ENCODE measurements at regions not wholly inside any gene's neighbourhood (a gene's known extent, or its start where the extent isn't known, plus 50 kb on each side); places are given as distances from the start of the nearest gene placed in this dataset.
A peak's percentile ranks its signal among the peaks of the same experiment; 100 is the strongest.

DNA sequence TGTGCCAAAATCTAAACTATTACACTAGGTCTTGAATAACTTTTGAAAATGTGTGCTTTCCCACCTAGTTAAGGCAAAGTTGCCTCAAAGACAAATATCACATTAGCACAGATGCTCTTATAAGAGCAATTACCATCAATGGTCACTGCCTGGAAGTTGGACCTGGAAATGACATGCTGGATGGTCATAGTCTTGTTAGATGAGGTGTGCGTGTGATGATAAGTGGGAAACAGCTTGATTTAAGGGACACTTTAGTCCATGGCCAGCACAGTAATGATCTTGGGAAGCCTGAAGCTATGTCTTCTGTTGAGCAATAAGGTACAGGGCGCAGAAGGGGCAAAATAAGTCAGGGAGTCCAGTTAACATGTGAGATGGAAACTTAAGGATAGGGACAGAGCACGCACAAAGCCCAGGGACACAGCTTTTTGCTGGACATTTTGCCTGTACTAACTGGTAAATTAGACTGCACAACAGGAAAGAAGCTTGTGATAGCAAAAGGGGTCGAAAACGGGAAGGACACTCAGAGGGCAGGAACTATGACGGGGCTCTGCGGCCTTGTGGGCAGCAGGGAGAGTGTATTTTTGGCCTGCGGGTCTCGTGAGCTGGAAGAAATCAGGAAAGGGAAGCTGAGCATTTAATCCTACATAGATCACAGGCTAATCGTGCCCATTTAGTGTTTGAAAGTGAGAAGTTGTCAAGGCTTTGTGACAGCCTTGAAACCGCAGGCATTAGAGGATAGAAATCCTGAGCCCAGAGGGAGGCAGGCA, 66.7 kb upstream of the BMP2 start:
- ChIA-PET CTCF (no interaction called here), POLR2A (no interaction called here)
- Mint-ChIP-seq H3K4me3 (ENCODE audit: unreplicated experiment) (no peak overlapping the region), H3K9me3 (ENCODE audit: unreplicated experiment) (no peaks in the 10 kb centered on the region), H3K27me3 (ENCODE audit: insufficient read depth, unreplicated experiment) (no peaks in the 10 kb centered on the region), H3K27ac (ENCODE audit: unreplicated experiment) (peak overlapping the region; percentile 99), H3K36me3 (ENCODE audit: insufficient read depth, unreplicated experiment) (peaks cover 39% of the 10 kb centered on the region), H3K4me1 (ENCODE audit: low read depth, unreplicated experiment) (peaks cover 85% of the 10 kb centered on the region)
- intact Hi-C loops (cut with micrococcal nuclease; ENCODE audit: unreplicated experiment) = loop anchor here (10.0 kb wide), 1 partner anchor 444 kb away; no protein-coding TSS in a partner anchor
- Histone ChIP-seq H3K4me1 (peaks cover 98% of the 10 kb centered on the region), H3K27me3 (replicated peaks; ENCODE audit: control insufficient read depth, insufficient read depth, low read length) (no peaks in the 10 kb centered on the region), H3K9me3 (no peaks in the 10 kb centered on the region), H3K4me3 (ENCODE audit: low read depth, low read length) (no peak overlapping the region), H3K36me3 (ENCODE audit: control insufficient read depth, insufficient read depth, low read length) (no peaks in the 10 kb centered on the region)
- DNase-seq = no peak
- TF ChIP-seq, protein P1, sequence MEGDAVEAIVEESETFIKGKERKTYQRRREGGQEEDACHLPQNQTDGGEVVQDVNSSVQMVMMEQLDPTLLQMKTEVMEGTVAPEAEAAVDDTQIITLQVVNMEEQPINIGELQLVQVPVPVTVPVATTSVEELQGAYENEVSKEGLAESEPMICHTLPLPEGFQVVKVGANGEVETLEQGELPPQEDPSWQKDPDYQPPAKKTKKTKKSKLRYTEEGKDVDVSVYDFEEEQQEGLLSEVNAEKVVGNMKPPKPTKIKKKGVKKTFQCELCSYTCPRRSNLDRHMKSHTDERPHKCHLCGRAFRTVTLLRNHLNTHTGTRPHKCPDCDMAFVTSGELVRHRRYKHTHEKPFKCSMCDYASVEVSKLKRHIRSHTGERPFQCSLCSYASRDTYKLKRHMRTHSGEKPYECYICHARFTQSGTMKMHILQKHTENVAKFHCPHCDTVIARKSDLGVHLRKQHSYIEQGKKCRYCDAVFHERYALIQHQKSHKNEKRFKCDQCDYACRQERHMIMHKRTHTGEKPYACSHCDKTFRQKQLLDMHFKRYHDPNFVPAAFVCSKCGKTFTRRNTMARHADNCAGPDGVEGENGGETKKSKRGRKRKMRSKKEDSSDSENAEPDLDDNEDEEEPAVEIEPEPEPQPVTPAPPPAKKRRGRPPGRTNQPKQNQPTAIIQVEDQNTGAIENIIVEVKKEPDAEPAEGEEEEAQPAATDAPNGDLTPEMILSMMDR (IDR thresholded peaks at IDR 0.05; ENCODE audit: insufficient read depth in 1 of 2, low read depth in 1 of 2, low read length in 1 of 2, severe bottlenecking in 1 of 2, unreplicated experiment in 1 of 2) = no peak
- BruUV-seq (replicated peaks) = no TSS peak

DNA sequence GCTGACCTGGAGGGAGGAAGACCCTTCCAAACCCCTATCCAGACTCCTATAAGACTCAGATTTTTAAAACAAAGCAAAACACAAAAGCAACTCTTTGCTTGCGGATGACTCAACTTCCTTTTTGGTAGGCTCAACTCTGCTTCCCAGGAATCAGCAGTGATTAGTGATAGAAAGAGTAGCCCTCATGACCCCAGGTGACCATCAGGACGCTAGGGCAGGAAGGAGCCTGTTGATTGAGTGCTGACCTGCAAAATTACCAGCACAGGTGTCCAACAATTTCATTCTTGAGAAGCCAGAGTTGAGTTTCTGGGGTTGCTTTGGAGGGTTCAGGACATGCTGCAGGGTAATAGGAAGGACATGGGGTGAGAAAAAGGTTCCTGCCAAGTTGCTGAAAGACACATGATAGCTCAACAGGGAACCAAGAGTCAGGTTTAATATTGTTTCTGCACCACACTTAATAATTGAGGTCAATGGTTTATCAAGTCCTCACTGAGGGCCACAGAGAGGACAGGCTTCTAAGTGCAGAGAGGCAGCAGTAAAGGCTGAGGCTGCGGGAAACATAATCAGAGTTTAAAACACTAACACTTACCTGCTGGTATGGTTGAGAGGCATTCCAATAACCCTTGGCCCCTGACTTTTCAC, 67.4 kb upstream of the BMP2 start:
- peaks cover 39% of the 10 kb centered on the region for H3K36me3 Mint-ChIP-seq (ENCODE audit: insufficient read depth, unreplicated experiment)
- Histone ChIP-seq H3K4me1 (peaks cover 93% of the 10 kb centered on the region), H3K4me3 (ENCODE audit: low read depth, low read length) (no peak overlapping the region), H3K27me3 (replicated peaks; ENCODE audit: control insufficient read depth, insufficient read depth, low read length) (no peaks in the 10 kb centered on the region), H3K9me3 (no peaks in the 10 kb centered on the region), H3K36me3 (ENCODE audit: control insufficient read depth, insufficient read depth, low read length) (no peaks in the 10 kb centered on the region)
- CTCF ChIA-PET = no interaction called here
- no peak overlapping the region for H3K4me3 Mint-ChIP-seq (ENCODE audit: unreplicated experiment)
- no peak for DNase-seq
- TF ChIP-seq, protein P1 (IDR thresholded peaks at IDR 0.05; ENCODE audit: insufficient read depth in 1 of 2, low read depth in 1 of 2, low read length in 1 of 2, severe bottlenecking in 1 of 2, unreplicated experiment in 1 of 2) = no peak
- intact Hi-C loops (cut with micrococcal nuclease; ENCODE audit: unreplicated experiment) = loop anchor here (10.0 kb wide), 1 partner anchor 445 kb away; no protein-coding TSS in a partner anchor
- no TSS peak for BruUV-seq (replicated peaks)
- peaks cover 4% of the 10 kb centered on the region for H3K9me3 Mint-ChIP-seq (ENCODE audit: unreplicated experiment)
- POLR2A ChIA-PET = no interaction called here
- no peaks in the 10 kb centered on the region for H3K27me3 Mint-ChIP-seq (ENCODE audit: insufficient read depth, unreplicated experiment)
- peak overlapping the region; percentile 99 for H3K27ac Mint-ChIP-seq (ENCODE audit: unreplicated experiment)
- peaks cover 79% of the 10 kb centered on the region for H3K4me1 Mint-ChIP-seq (ENCODE audit: low read depth, unreplicated experiment)

DNA sequence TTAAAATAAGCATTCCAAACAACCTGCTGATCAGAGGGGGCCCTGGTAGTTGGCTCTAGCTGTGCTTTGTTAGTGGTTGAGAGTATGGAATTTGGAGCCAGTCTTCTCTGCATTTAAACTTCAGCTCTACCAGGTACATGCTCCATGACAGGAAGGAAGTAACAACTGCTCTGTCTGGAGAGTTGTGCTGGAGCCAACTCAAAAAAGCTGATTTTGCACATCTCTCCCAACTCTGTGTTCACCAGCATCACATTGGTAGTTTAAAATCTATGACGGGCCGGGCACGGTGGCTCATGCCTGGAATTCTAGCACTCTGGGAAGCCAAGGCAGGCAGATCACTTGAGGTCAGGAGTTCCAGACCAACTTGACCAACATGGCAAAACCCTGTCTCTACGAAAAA, 68.8 kb upstream of the BMP2 start:
- Mint-ChIP-seq H3K9me3 (ENCODE audit: unreplicated experiment) (peaks cover 8% of the 10 kb centered on the region), H3K27ac (ENCODE audit: unreplicated experiment) (peak overlapping the region; percentile 99), H3K4me3 (ENCODE audit: unreplicated experiment) (peak overlapping the region; percentile 50), H3K36me3 (ENCODE audit: insufficient read depth, unreplicated experiment) (peaks cover 38% of the 10 kb centered on the region), H3K4me1 (ENCODE audit: low read depth, unreplicated experiment) (peaks cover 77% of the 10 kb centered on the region), H3K27me3 (ENCODE audit: insufficient read depth, unreplicated experiment) (no peaks in the 10 kb centered on the region)
- Histone ChIP-seq H3K36me3 (ENCODE audit: control insufficient read depth, insufficient read depth, low read length) (no peaks in the 10 kb centered on the region), H3K4me1 (peaks cover 85% of the 10 kb centered on the region), H3K27me3 (replicated peaks; ENCODE audit: control insufficient read depth, insufficient read depth, low read length) (no peaks in the 10 kb centered on the region), H3K9me3 (no peaks in the 10 kb centered on the region), H3K4me3 (ENCODE audit: low read depth, low read length) (no peak overlapping the region)
- intact Hi-C loops (cut with micrococcal nuclease; ENCODE audit: unreplicated experiment) = no loop called here
- TF ChIP-seq, protein P1 (IDR thresholded peaks at IDR 0.05; ENCODE audit: insufficient read depth in 1 of 2, low read depth in 1 of 2, low read length in 1 of 2, severe bottlenecking in 1 of 2, unreplicated experiment in 1 of 2) = no peak
- CTCF ChIA-PET = interaction anchor here (1.0 to 1.3 kb wide), 2 partner anchors 10 to 12 kb away, joined by 3 to 5 read pairs; no protein-coding TSS in a partner anchor
- DNase-seq = no peak
- POLR2A ChIA-PET = interaction anchor here (2.0 kb wide), 1 partner anchor 9 kb away, joined by 24 read pairs; no protein-coding TSS in a partner anchor
- no TSS peak for BruUV-seq (replicated peaks)
